Activated naive CD4-positive, alpha-beta T cell treated with anti-CD3 and anti-CD28 coated beads for 36 hours (primary cell): ENCODE measurements at regions not wholly inside any gene's neighbourhood (a gene's known extent, or its start where the extent isn't known, plus 50 kb on each side); places are given as distances from the start of the nearest gene placed in this dataset.

ENCODE experiments used
- CTCF ChIA-PET: fragments of 350-600 bp; sonication (Branson Sonifier 250); formaldehyde crosslinking; loops from one replicate; lab custom pipeline; 2021; ENCODE audit warnings: antibody characterized with exemption; lab: Charles Lee
- DNase-seq: peaks from one replicate; pipeline ENCODE4 v3.0.0-alpha.2; 2020
- H3K27ac Mint-ChIP-seq: one replicate; pipeline ENCODE4 v1.8.0; 2021; ENCODE audit warnings: mild to moderate bottlenecking, mixed read lengths
- H3K27me3 Mint-ChIP-seq: one replicate; pipeline ENCODE4 v1.8.0; 2021; ENCODE audit warnings: low read depth, mixed read lengths
- H3K36me3 Mint-ChIP-seq: one replicate; pipeline ENCODE4 v1.8.0; 2021; ENCODE audit warnings: low read depth, mixed read lengths
- H3K4me1 Mint-ChIP-seq: one replicate; pipeline ENCODE4 v1.8.0; 2021; ENCODE audit warnings: low read depth, mixed read lengths
- H3K4me3 Mint-ChIP-seq: one replicate; pipeline ENCODE4 v1.8.0; 2021; ENCODE audit warnings: mild to moderate bottlenecking, moderate library complexity, mixed read lengths
- H3K9me3 Mint-ChIP-seq: one replicate; pipeline ENCODE4 v1.8.0; 2021; ENCODE audit warnings: mixed read lengths
- intact Hi-C: fragments of 100-400 bp; cut with micrococcal nuclease; formaldehyde crosslinking; loops from one replicate; pipeline ENCODE4 v1.15.1; 2023

- Mint-ChIP-seq H3K4me3 (no peak overlapping the region), H3K36me3 (no peaks in the 10 kb centered on the region), H3K4me1 (no peaks in the 10 kb centered on the region), H3K27ac (no peak overlapping the region), H3K27me3 (peaks cover 1% of the 10 kb centered on the region), H3K9me3 (no peaks in the 10 kb centered on the region)
- intact Hi-C loops = no loop called here
- DNase-seq = no peak
- CTCF ChIA-PET = no interaction called here
Observed at GRCh38 chr7:12741951-12742575, 54.6 kb downstream of the ARL4A start.

DNA sequence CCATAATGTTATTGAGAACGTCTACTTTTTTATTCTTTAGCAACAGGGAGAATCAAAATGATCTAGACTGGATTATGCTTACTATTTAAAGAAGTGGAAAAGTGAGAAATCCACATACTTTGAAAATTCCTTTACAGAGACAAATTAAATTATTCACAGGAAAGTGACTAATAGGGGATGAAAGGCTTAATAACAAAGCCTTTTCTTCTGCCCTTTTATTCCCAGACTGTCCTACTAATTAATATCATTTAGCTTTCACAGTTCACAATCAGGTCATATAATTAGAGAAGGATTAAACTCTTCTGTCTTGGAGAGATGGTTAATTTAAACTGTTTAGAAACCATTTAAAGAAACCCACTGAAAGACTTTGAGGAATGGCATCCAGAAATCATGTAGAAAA is 58.8 kb downstream of the ARL4A start:
- intact Hi-C loops = no loop called here
- no peak overlapping the region for H3K4me3 Mint-ChIP-seq
- CTCF ChIA-PET = no interaction called here
- no peaks in the 10 kb centered on the region for H3K4me1 Mint-ChIP-seq
- H3K27me3 Mint-ChIP-seq = peaks cover 2% of the 10 kb centered on the region
- H3K9me3 Mint-ChIP-seq = no peaks in the 10 kb centered on the region
- no peak for DNase-seq
- no peak overlapping the region for H3K27ac Mint-ChIP-seq
- H3K36me3 Mint-ChIP-seq = no peaks in the 10 kb centered on the region

DNA sequence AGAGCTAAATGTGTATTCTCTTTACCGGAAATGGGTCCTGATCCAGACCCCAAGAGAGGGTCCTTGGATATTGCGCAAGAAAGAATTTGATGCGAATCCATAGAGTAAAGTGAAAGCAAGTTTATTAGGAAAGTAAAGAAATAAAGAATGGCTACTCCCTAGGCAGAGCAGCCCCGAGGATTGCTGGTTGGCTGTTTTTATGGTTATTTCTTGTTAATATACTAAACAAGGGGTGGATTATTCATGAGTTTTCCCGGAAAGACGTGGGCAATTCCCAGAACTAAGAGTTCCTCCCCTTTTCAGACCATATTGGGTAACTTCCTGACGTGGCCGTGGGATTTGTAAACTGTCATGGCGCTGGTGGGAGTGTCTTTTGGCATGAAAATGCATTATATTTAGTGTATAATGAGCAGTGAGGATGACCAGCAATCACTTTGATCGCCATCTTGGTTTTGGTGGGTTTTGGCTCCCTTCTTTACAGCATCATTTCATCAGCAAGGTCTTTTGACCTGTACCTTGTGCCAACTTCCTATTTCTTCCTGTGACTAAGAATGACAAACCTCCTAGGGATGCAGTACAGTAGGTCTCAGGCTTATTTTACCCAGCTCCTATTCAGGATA is 60.4 kb downstream of the ARL4A start:
- intact Hi-C loops = no loop called here
- CTCF ChIA-PET = no interaction called here
- Mint-ChIP-seq H3K9me3 (no peaks in the 10 kb centered on the region), H3K27me3 (peaks cover 2% of the 10 kb centered on the region), H3K36me3 (no peaks in the 10 kb centered on the region), H3K4me1 (no peaks in the 10 kb centered on the region), H3K4me3 (no peak overlapping the region), H3K27ac (no peak overlapping the region)
- no peak for DNase-seq

- H3K9me3 Mint-ChIP-seq = no peaks in the 10 kb centered on the region
- no peak for DNase-seq
- H3K4me1 Mint-ChIP-seq = no peaks in the 10 kb centered on the region
- intact Hi-C loops = no loop called here
- peaks cover 2% of the 10 kb centered on the region for H3K27me3 Mint-ChIP-seq
- H3K27ac Mint-ChIP-seq = no peak overlapping the region
- no peak overlapping the region for H3K4me3 Mint-ChIP-seq
- CTCF ChIA-PET = no interaction called here
- no peaks in the 10 kb centered on the region for H3K36me3 Mint-ChIP-seq
Observed at GRCh38 chr7:12749069-12749468, 61.6 kb downstream of the ARL4A start.

DNA sequence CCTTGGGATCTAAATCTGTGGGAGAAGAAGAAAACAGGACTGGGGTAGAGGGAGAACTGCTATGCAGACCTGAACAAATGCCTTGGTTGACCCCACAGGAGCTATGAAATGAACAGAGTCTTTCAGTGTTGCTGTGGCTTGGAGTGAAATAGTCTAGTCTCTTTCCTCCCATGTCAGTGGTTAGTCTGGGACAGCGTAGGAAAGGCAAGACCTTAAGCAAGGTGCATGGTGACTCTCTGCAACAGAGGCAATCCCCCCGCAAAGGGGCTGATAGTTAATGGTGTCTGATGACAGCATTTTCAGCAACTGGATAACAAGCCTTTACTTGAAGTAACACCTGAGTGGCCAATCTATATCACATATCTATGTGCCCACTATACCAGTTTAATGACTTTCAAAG is 62.3 kb downstream of the ARL4A start:
- Mint-ChIP-seq H3K27me3 (peaks cover 2% of the 10 kb centered on the region), H3K9me3 (no peaks in the 10 kb centered on the region), H3K4me3 (no peak overlapping the region), H3K4me1 (no peaks in the 10 kb centered on the region), H3K27ac (no peak overlapping the region), H3K36me3 (no peaks in the 10 kb centered on the region)
- intact Hi-C loops = no loop called here
- no peak for DNase-seq
- CTCF ChIA-PET = no interaction called here

- CTCF ChIA-PET = no interaction called here
- no peaks in the 10 kb centered on the region for H3K4me1 Mint-ChIP-seq
- H3K4me3 Mint-ChIP-seq = no peak overlapping the region
- peaks cover 2% of the 10 kb centered on the region for H3K27me3 Mint-ChIP-seq
- H3K36me3 Mint-ChIP-seq = no peaks in the 10 kb centered on the region
- intact Hi-C loops = no loop called here
- no peak for DNase-seq
- no peaks in the 10 kb centered on the region for H3K9me3 Mint-ChIP-seq
- H3K27ac Mint-ChIP-seq = no peak overlapping the region
Observed at GRCh38 chr7:12751764-12752163, 64.3 kb downstream of the ARL4A start.

DNA sequence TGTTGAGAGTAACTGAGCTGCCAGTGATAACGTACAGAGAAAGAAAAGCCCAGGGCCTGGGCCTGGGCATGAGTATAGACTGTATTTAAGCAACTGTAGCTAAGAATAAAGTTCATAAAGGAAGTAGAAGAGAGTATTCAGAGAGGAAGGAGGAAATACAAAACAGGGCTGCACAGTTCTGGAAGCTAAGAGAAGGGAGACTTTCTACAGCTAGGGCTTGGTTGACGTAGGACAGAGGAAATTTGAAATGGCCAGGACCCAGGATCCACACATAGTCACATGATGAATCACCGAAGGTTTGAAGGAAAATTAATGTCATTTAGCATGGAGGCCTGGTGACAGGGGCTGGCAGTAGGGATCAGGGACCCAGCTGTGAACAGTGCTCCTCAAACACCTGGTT is 66.7 kb downstream of the ARL4A start:
- Mint-ChIP-seq H3K4me1 (no peaks in the 10 kb centered on the region), H3K4me3 (no peak overlapping the region), H3K36me3 (no peaks in the 10 kb centered on the region), H3K27ac (no peak overlapping the region), H3K27me3 (no peaks in the 10 kb centered on the region), H3K9me3 (no peaks in the 10 kb centered on the region)
- intact Hi-C loops = no loop called here
- no peak for DNase-seq
- CTCF ChIA-PET = no interaction called here

- H3K27ac Mint-ChIP-seq = no peak overlapping the region
- H3K36me3 Mint-ChIP-seq = no peaks in the 10 kb centered on the region
- DNase-seq = no peak
- H3K4me1 Mint-ChIP-seq = no peaks in the 10 kb centered on the region
- no peak overlapping the region for H3K4me3 Mint-ChIP-seq
- peaks cover 3% of the 10 kb centered on the region for H3K27me3 Mint-ChIP-seq
- peaks cover 8% of the 10 kb centered on the region for H3K9me3 Mint-ChIP-seq
- intact Hi-C loops = no loop called here
- CTCF ChIA-PET = no interaction called here
Observed at GRCh38 chr7:12756821-12757220, 69.4 kb downstream of the ARL4A start.

DNA sequence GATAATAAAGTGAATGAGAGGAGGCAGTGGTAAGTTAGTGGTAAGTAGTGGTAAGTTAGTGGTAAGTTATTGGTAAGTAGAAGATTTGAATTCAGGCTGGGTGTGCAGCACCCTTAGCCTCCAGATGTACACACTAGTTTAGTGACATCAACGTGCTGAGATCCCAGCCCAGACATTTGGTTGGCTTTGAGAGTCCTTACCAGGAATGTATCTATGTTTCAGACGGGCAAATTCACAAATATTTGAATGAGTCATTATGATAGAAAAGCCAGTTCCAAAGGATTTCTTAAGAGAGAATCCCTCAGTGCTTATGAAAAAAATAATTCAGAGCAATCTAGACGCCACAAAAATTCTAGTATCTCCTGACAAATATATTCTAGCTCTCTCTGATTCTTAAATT is 70.0 kb downstream of the ARL4A start:
- CTCF ChIA-PET = no interaction called here
- Mint-ChIP-seq H3K27me3 (peaks cover 4% of the 10 kb centered on the region), H3K36me3 (no peaks in the 10 kb centered on the region), H3K27ac (no peak overlapping the region), H3K4me3 (no peak overlapping the region), H3K4me1 (no peaks in the 10 kb centered on the region), H3K9me3 (peaks cover 8% of the 10 kb centered on the region)
- DNase-seq = no peak
- intact Hi-C loops = no loop called here

DNA sequence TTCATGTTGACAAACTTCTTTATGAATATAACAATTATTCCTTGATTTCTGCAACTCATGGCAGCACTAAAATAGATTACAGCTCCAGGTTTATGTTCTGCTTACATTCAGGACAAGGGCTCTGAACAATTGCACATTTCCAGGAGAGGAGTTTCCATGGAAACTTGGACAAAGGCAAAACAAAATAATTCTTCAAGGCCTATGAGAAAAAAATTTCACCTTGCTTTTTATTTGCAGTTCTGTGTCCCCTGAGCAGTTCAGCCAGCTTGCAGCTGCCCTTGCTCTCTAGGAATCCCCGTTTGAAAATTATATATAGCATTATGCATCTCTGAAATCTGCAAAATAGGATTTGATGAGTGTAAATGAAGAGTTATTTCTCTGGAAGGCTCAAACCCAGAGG is 71.7 kb downstream of the ARL4A start:
- Mint-ChIP-seq H3K27me3 (peaks cover 4% of the 10 kb centered on the region), H3K36me3 (no peaks in the 10 kb centered on the region), H3K4me1 (no peaks in the 10 kb centered on the region), H3K27ac (no peak overlapping the region), H3K4me3 (no peak overlapping the region), H3K9me3 (peaks cover 8% of the 10 kb centered on the region)
- CTCF ChIA-PET = no interaction called here
- intact Hi-C loops = no loop called here
- no peak for DNase-seq

DNA sequence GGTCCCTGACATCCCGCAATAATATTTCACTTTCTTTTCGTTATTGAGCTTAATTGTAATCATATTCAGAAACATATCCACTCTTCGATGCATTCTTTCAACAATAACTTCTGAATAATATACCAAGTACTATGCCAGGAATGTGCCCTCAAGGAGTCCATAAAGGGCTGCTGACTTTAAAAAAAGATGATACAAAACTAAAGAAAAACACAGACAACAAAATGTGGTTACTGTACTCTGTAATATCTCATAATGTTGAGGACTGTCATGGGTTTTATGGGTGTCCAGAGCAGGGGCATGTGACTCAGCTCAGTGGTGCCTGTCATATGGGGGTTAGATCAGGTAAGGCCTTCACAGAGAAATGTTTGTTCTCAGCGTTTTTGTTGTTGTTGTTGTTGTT is 73.7 kb downstream of the ARL4A start:
- Mint-ChIP-seq H3K27ac (no peak overlapping the region), H3K36me3 (no peaks in the 10 kb centered on the region), H3K4me3 (no peak overlapping the region), H3K27me3 (peaks cover 4% of the 10 kb centered on the region), H3K4me1 (no peaks in the 10 kb centered on the region), H3K9me3 (peaks cover 8% of the 10 kb centered on the region)
- CTCF ChIA-PET = no interaction called here
- no peak for DNase-seq
- intact Hi-C loops = no loop called here

- H3K36me3 Mint-ChIP-seq = no peaks in the 10 kb centered on the region
- CTCF ChIA-PET = no interaction called here
- H3K27ac Mint-ChIP-seq = no peak overlapping the region
- no peak overlapping the region for H3K4me3 Mint-ChIP-seq
- intact Hi-C loops = no loop called here
- no peaks in the 10 kb centered on the region for H3K4me1 Mint-ChIP-seq
- peaks cover 8% of the 10 kb centered on the region for H3K9me3 Mint-ChIP-seq
- DNase-seq = no peak
- H3K27me3 Mint-ChIP-seq = peaks cover 4% of the 10 kb centered on the region
Observed at GRCh38 chr7:12761691-12762090, 74.3 kb downstream of the ARL4A start.

DNA sequence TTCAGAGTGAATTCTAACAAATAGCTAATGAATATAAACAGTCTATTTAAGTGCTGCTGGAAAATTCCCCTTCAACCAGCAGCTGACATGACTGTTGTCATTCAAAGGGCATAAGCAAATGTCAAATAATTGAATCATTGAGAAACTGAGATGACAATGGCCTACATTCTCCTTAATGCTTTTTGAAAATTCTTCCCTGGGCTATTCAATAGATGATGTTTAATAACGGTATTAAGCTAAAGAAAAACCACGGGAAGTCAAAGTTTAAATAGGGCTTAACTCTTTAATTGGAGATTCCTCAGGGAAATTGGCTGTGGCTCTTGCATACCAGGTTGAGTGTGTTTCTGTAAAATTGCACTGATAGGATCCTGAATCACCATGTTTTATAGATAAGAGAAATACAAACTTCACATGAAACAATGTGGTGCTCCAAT is 77.0 kb downstream of the ARL4A start:
- H3K4me1 Mint-ChIP-seq = no peaks in the 10 kb centered on the region

More for the DNA sequence above, 77.0 kb downstream of the ARL4A start:
- Mint-ChIP-seq H3K27me3 (peaks cover 4% of the 10 kb centered on the region), H3K27ac (no peak overlapping the region), H3K9me3 (peaks cover 8% of the 10 kb centered on the region), H3K4me3 (no peak overlapping the region), H3K36me3 (no peaks in the 10 kb centered on the region)
- DNase-seq = no peak
- CTCF ChIA-PET = no interaction called here
- intact Hi-C loops = no loop called here
